Suprapubic skin (tissue), 3 donors: ENCODE measurements at regions not wholly inside any gene's neighbourhood (a gene's known extent, or its start where the extent isn't known, plus 50 kb on each side); places are given as distances from the start of the nearest gene placed in this dataset.

Source experiments
- CTCF ChIP-seq, 2 donors: fragments of 200-600 bp in 1 of 2; fragments of 450-650 bp in 1 of 2; sonication (generic) in 1 of 2; IDR thresholded peaks; one replicate each; pipeline ENCODE4 v1.5.1; 2016 to 2019; ENCODE audit warnings: antibody characterized with exemption in 2 of 2, mild to moderate bottlenecking in 1 of 2, moderate library complexity in 1 of 2
- POLR2AphosphoS5 ChIP-seq, 3 donors: sonication (generic); formaldehyde crosslinking; IDR thresholded peaks; one replicate each; pipeline ENCODE4 v1.6.1; 2017; ENCODE audit warnings: antibody characterized with exemption in 3 of 3

- no peak for TF ChIP-seq CTCF (IDR thresholded peaks at IDR 0.05)
- no peak for TF ChIP-seq POLR2AphosphoS5 (IDR thresholded peaks at IDR 0.05)
Measured at GRCh38 chr3:190238871-190239270, 83.4 kb downstream of the CLDN1 start.
